AG09309 (cell line): ENCODE measurements at regions not wholly inside any gene's neighbourhood (a gene's known extent, or its start where the extent isn't known, plus 50 kb on each side); places are given as distances from the start of the nearest gene placed in this dataset.

Experiments used
- DNase-seq: peaks from one replicate; pipeline ENCODE4 v3.0.0-alpha.2; 2010; ENCODE audit warnings: low read depth
- H3K4me3 ChIP-seq: 2 replicates; pipeline ENCODE4 v1.5.1; 2011; ENCODE audit warnings: mild to moderate bottlenecking, low read depth, low read length, moderate library complexity; ENCODE audit not compliant: control insufficient read depth
- CTCF ChIP-seq: IDR thresholded peaks from 2 replicates; pipeline ENCODE4 v1.5.1; 2011; ENCODE audit warnings: mild to moderate bottlenecking, low read depth, low read length, inconsistent platforms; ENCODE audit not compliant: insufficient read depth, control insufficient read depth; ENCODE audit errors: missing control alignments

GRCh38 chr16:86833136-86833535 lies 254.8 kb downstream of the FOXL1 start:
- no peak for TF ChIP-seq CTCF
- H3K4me3 ChIP-seq: no peak overlapping the region
- no peak for DNase-seq

GRCh38 chr16:86834451-86835035 lies 256.2 kb downstream of the FOXL1 start:
- TF ChIP-seq CTCF: no peak
- no peak for DNase-seq
- no peak overlapping the region for H3K4me3 ChIP-seq

- no peak for DNase-seq
- no peak overlapping the region for H3K4me3 ChIP-seq
- no peak for TF ChIP-seq CTCF
Observed at GRCh38 chr16:86835982-86836381, 257.6 kb downstream of the FOXL1 start.

- H3K4me3 ChIP-seq: no peak overlapping the region
- no peak for TF ChIP-seq CTCF
- DNase-seq: peak; percentile 92
Observed at GRCh38 chr16:86836503-86837129, 258.3 kb downstream of the FOXL1 start.

GRCh38 chr16:86843812-86844211 lies 265.5 kb downstream of the FOXL1 start:
- DNase-seq: no peak
- H3K4me3 ChIP-seq: no peak overlapping the region
- TF ChIP-seq CTCF: no peak

- no peak for TF ChIP-seq CTCF
- H3K4me3 ChIP-seq: no peak overlapping the region
- no peak for DNase-seq
Observed at GRCh38 chr16:86844695-86845094, 266.3 kb downstream of the FOXL1 start.

GRCh38 chr16:86846136-86846535 lies 267.8 kb downstream of the FOXL1 start:
- no peak overlapping the region for H3K4me3 ChIP-seq
- no peak for DNase-seq
- TF ChIP-seq CTCF: no peak
